Uterus (tissue), 2 donors: ENCODE measurements at regions not wholly inside any gene's neighbourhood (a gene's known extent, or its start where the extent isn't known, plus 50 kb on each side); places are given as distances from the start of the nearest gene placed in this dataset.

Experiments
- CTCF ChIP-seq, 4 experiments: fragments of 200-600 bp in 2 of 4; fragments of 450-650 bp in 2 of 4; sonication (generic) in 2 of 4; IDR thresholded peaks; one replicate each; pipeline ENCODE4 v1.5.1; 2016 to 2019; ENCODE audit warnings: antibody characterized with exemption in 4 of 4, mild to moderate bottlenecking in 2 of 4, moderate library complexity in 1 of 4
- POLR2A ChIP-seq, 2 donors: fragments of 450-650 bp; IDR thresholded peaks; one replicate each; pipeline ENCODE4 v1.6.1; 2016; ENCODE audit warnings: antibody characterized with exemption in 2 of 2, mild to moderate bottlenecking in 1 of 2, moderate library complexity in 1 of 2

- no peak for TF ChIP-seq CTCF (IDR thresholded peaks at IDR 0.05)
- TF ChIP-seq POLR2A (IDR thresholded peaks at IDR 0.05): no peak
Observed at GRCh38 chr1:219518168-219518906, 94.6 kb downstream of the ZC3H11B start.
